HPDE6-E6E7 (cell line): ENCODE measurements at regions not wholly inside any gene's neighbourhood (a gene's known extent, or its start where the extent isn't known, plus 50 kb on each side); places are given as distances from the start of the nearest gene placed in this dataset.

Experiments
- DNase-seq: peaks from one replicate; pipeline ENCODE4 v3.0.0; 2011; ENCODE audit warnings: missing footprints; ENCODE audit errors: extremely low spot score

- DNase-seq: no peak
Observed at GRCh38 chr15:98276018-98276417, 315.5 kb downstream of the ARRDC4 start.

GRCh38 chr15:98277602-98278001 is 317.1 kb downstream of the ARRDC4 start:
- no peak for DNase-seq

- DNase-seq: no peak
Observed at GRCh38 chr15:98280284-98280975, 319.9 kb downstream of the ARRDC4 start.

- DNase-seq: no peak
Observed at GRCh38 chr15:98281130-98281529, 320.6 kb downstream of the ARRDC4 start.

- no peak for DNase-seq
Observed at GRCh38 chr15:98282656-98283332, 322.3 kb downstream of the ARRDC4 start.

- DNase-seq: no peak
Observed at GRCh38 chr15:98286200-98286599, 325.7 kb downstream of the ARRDC4 start.

GRCh38 chr15:98286831-98287230 is 326.3 kb downstream of the ARRDC4 start:
- no peak for DNase-seq

- no peak for DNase-seq
Observed at GRCh38 chr15:98288091-98288590, 327.6 kb downstream of the ARRDC4 start.

- no peak for DNase-seq
Observed at GRCh38 chr15:98289747-98290146, 329.2 kb downstream of the ARRDC4 start.

GRCh38 chr15:98292442-98293240 is 332.1 kb downstream of the ARRDC4 start:
- DNase-seq: peak; percentile 43

- no peak for DNase-seq
Observed at GRCh38 chr15:98294126-98294525, 333.6 kb downstream of the ARRDC4 start.

- peak; percentile 55 for DNase-seq
Observed at GRCh38 chr15:98295101-98295759, 334.7 kb downstream of the ARRDC4 start.

- DNase-seq: no peak
Observed at GRCh38 chr15:98296653-98297052, 336.1 kb downstream of the ARRDC4 start.

- DNase-seq: no peak
Observed at GRCh38 chr15:98304371-98304770, 343.9 kb downstream of the ARRDC4 start.

GRCh38 chr15:98308117-98308516 is 340.2 kb upstream of the IGF1R start:
- no peak for DNase-seq

GRCh38 chr15:98311566-98312188 is 336.7 kb upstream of the IGF1R start:
- peak; percentile 38 for DNase-seq

- DNase-seq: no peak
Observed at GRCh38 chr15:98312913-98313312, 335.4 kb upstream of the IGF1R start.

- DNase-seq: no peak
Observed at GRCh38 chr15:98315971-98316370, 332.4 kb upstream of the IGF1R start.

- DNase-seq: peak; percentile 72
Observed at GRCh38 chr15:98321896-98322295, 326.4 kb upstream of the IGF1R start.

- no peak for DNase-seq
Observed at GRCh38 chr15:98322581-98322980, 325.8 kb upstream of the IGF1R start.

- DNase-seq: no peak
Observed at GRCh38 chr15:98324341-98324970, 323.9 kb upstream of the IGF1R start.
